IMR-90 (cell line): ENCODE measurements at regions not wholly inside any gene's neighbourhood (a gene's known extent, or its start where the extent isn't known, plus 50 kb on each side); places are given as distances from the start of the nearest gene placed in this dataset.

Source experiments
- ATAC-seq: fragments of 200-7000 bp; cut with Tn5 transposase; 2 replicates; pipeline ENCODE4 v1.9.1; 2020; ENCODE audit warnings: low read depth, mild to moderate bottlenecking, moderate library complexity
- BruUV-seq: library from RNA; stranded (reverse); fragments of 400-500 nt; replicated peaks from 2 replicates; lab custom pipeline; 2021; lab: Mats Ljungman, UMichigan
- CTCF ChIA-PET: fragments of 300-600 bp; formaldehyde crosslinking; extraction: SDS; loops from one replicate; lab custom pipeline; 2021; ENCODE audit warnings: antibody characterized with exemption; lab: Yijun Ruan, JAX
- POLR2A ChIA-PET: fragments of 300-600 bp; sonication (Branson Sonifier 250); formaldehyde crosslinking; loops from one replicate; lab custom pipeline; 2022; ENCODE audit warnings: antibody characterized with exemption; ENCODE audit not compliant: unreplicated experiment; lab: Charles Lee
- DNase-seq: peaks from one replicate; pipeline ENCODE4 v3.0.0; 2013
- H2AFZ ChIP-seq: replicated peaks from 2 replicates; pipeline ENCODE3; 2013; ENCODE audit warnings: low read length, mild to moderate bottlenecking; ENCODE audit not compliant: poor library complexity
- H2AK5ac ChIP-seq: 2 replicates; pipeline ENCODE4 v1.6.1; 2013; ENCODE audit warnings: low read depth, low read length, inconsistent platforms
- H2AK9ac ChIP-seq: replicated peaks from 2 replicates; pipeline ENCODE3; 2013; ENCODE audit warnings: mild to moderate bottlenecking, low read depth, low read length, moderate library complexity; ENCODE audit not compliant: poor library complexity
- H2BK120ac ChIP-seq: 2 replicates; pipeline ENCODE4 v1.6.1; 2013; ENCODE audit warnings: low read depth, low read length, inconsistent platforms
- H2BK15ac ChIP-seq: 3 replicates; pipeline ENCODE4 v1.6.1; 2013; ENCODE audit warnings: low read depth, low read length, inconsistent platforms
- H2BK20ac ChIP-seq: 2 replicates; pipeline ENCODE4 v1.6.1; 2013; ENCODE audit warnings: low read depth, mild to moderate bottlenecking, inconsistent platforms, low read length, moderate library complexity
- H2BK5ac ChIP-seq: 2 replicates; pipeline ENCODE4 v1.6.1; 2013; ENCODE audit warnings: mild to moderate bottlenecking, low read depth, low read length, inconsistent platforms; ENCODE audit not compliant: poor library complexity, severe bottlenecking
- H3K14ac ChIP-seq: replicated peaks from 2 replicates; pipeline ENCODE4 v1.6.1; 2013; ENCODE audit warnings: low read depth, low read length, inconsistent platforms
- H3K18ac ChIP-seq: 2 replicates; pipeline ENCODE4 v1.6.1; 2013; ENCODE audit warnings: low read depth, low read length, control low read depth
- H3K23ac ChIP-seq: 2 replicates; pipeline ENCODE4 v1.6.1; 2013; ENCODE audit warnings: low read depth, low read length, inconsistent platforms
- H3K27ac ChIP-seq: 2 replicates; pipeline ENCODE4 v1.5.1; 2013; ENCODE audit warnings: mild to moderate bottlenecking, control low read depth, low read length; ENCODE audit not compliant: insufficient read depth
- H3K27me3 ChIP-seq: 2 replicates; pipeline ENCODE4 v1.6.1; 2013; ENCODE audit warnings: low read length; ENCODE audit not compliant: control insufficient read depth, insufficient read depth
- H3K36me3 ChIP-seq: 2 replicates; pipeline ENCODE4 v1.6.1; 2013; ENCODE audit warnings: low read length, mixed read lengths; ENCODE audit not compliant: control insufficient read depth, insufficient read depth
- H3K4ac ChIP-seq: 2 replicates; pipeline ENCODE4 v1.6.1; 2013; ENCODE audit warnings: low read depth, low read length, inconsistent platforms
- H3K4me1 ChIP-seq: 2 replicates; pipeline ENCODE4 v1.6.1; 2013; ENCODE audit warnings: low read length, mixed read lengths; ENCODE audit not compliant: control insufficient read depth, insufficient read depth
- H3K4me2 ChIP-seq: 2 replicates; pipeline ENCODE4 v1.6.1; 2013; ENCODE audit warnings: low read depth, mild to moderate bottlenecking, control low read depth, low read length, moderate library complexity
- H3K4me3 ChIP-seq: 2 replicates; pipeline ENCODE4 v1.5.1; 2013; ENCODE audit warnings: low read depth, mild to moderate bottlenecking, control low read depth, low read length, moderate library complexity; ENCODE audit not compliant: insufficient read depth
- H3K56ac ChIP-seq: 2 replicates; pipeline ENCODE4 v1.6.1; 2013; ENCODE audit warnings: low read length, inconsistent platforms; ENCODE audit not compliant: insufficient read depth; ENCODE audit errors: extremely low read depth
- H3K79me1 ChIP-seq, 2 experiments: 2 replicates each; pipeline ENCODE4 v1.6.1; 2013; ENCODE audit warnings: low read length in 2 of 2, inconsistent platforms in 1 of 2, low read depth in 1 of 2
- H3K9ac ChIP-seq: 2 replicates; pipeline ENCODE4 v1.6.1; 2013; ENCODE audit warnings: low read depth, low read length, control low read depth
- H3K9me1 ChIP-seq: 2 replicates; pipeline ENCODE4 v1.6.1; 2013; ENCODE audit warnings: low read length, inconsistent platforms; ENCODE audit not compliant: insufficient read depth
- H3K9me3 ChIP-seq: 2 replicates; pipeline ENCODE4 v1.6.1; 2013; ENCODE audit warnings: low read length; ENCODE audit not compliant: control insufficient read depth, insufficient read depth
- H4K20me1 ChIP-seq: 2 replicates; pipeline ENCODE4 v1.6.1; 2013; ENCODE audit warnings: low read length, inconsistent platforms; ENCODE audit not compliant: insufficient read depth
- H4K5ac ChIP-seq: 2 replicates; pipeline ENCODE4 v1.6.1; 2013; ENCODE audit warnings: mild to moderate bottlenecking, low read depth, low read length, control low read depth
- H4K8ac ChIP-seq, 2 experiments: 2 replicates each; pipeline ENCODE4 v1.6.1; 2013; ENCODE audit warnings: low read depth in 2 of 2, low read length in 2 of 2, control low read depth in 1 of 2, inconsistent platforms in 1 of 2
- H4K91ac ChIP-seq: 2 replicates; pipeline ENCODE4 v1.6.1; 2013; ENCODE audit warnings: low read depth, low read length, inconsistent platforms; ENCODE audit not compliant: insufficient read depth
- CHD1 ChIP-seq: IDR thresholded peaks from 2 replicates; pipeline ENCODE4 v1.6.1; 2012; ENCODE audit warnings: low read depth, low read length, improper control_type of control experiment
- MAFK ChIP-seq: IDR thresholded peaks from 2 replicates; pipeline ENCODE4 v1.6.1; 2012; ENCODE audit warnings: low read depth, low read length, improper control_type of control experiment
- WGBS, 2 experiments: methylation state at CpG; one replicate each; pipeline versions ENCODE4 v1.1.5 to v1.1.7; 2013; ENCODE audit warnings: missing lambda C conversion rate in 2 of 2; ENCODE audit not compliant: insufficient read length in 1 of 2; ENCODE audit errors: extremely low coverage in 2 of 2; 5-methylcytosine and 5-hydroxymethylcytosine counted together
- dilution Hi-C: fragments of 300-500 bp; cut with HindIII; formaldehyde crosslinking; loops from one replicate; pipeline ENCODE4 v1.14.3; 2018; ENCODE audit warnings: low sequenced_read_pairs; ENCODE audit not compliant: unreplicated experiment
- in situ Hi-C: fragments of 300-500 bp; cut with MboI; formaldehyde crosslinking; loops from 3 replicates; pipeline ENCODE4 v1.14.3; 2019; ENCODE audit warnings: low sequenced_read_pairs, inconsistent platforms, mixed read lengths
- intact Hi-C: fragments of 100-400 bp; cut with micrococcal nuclease; formaldehyde crosslinking; loops from 2 replicates; pipeline ENCODE4 v1.10.0; 2022

- TF ChIP-seq CHD1, result no peak
Observed at GRCh38 chr20:18984238-18985200, 170.9 kb downstream of the SCP2D1 start (continued).

GRCh38 chr20:18985551-18985950, 172.0 kb downstream of the SCP2D1 start:
- Histone ChIP-seq H3K27ac (no peak overlapping the region), H2AFZ (no peak overlapping the region), H4K20me1 (no peaks in the 10 kb centered on the region), H3K23ac (no peak overlapping the region), H3K9ac (no peak overlapping the region), H2AK5ac (no peak overlapping the region), H2AK9ac (no peak overlapping the region), H4K8ac (no peak overlapping the region), H3K4ac (no peak overlapping the region), H3K79me1 (no peaks in the 10 kb centered on the region), H2BK5ac (no peak overlapping the region), H3K4me3 (no peak overlapping the region), H3K18ac (no peak overlapping the region), H4K5ac (no peak overlapping the region), H3K4me2 (no peak overlapping the region), H2BK120ac (no peak overlapping the region), H3K14ac (no peak overlapping the region), H4K91ac (no peak overlapping the region), H3K9me3 (peaks cover 36% of the 10 kb centered on the region), H3K27me3 (no peaks in the 10 kb centered on the region), H3K4me1 (no peaks in the 10 kb centered on the region), H3K36me3 (no peaks in the 10 kb centered on the region), H2BK15ac (no peak overlapping the region), H2BK20ac (no peak overlapping the region), H3K56ac (no peak overlapping the region), H3K9me1 (no peaks in the 10 kb centered on the region)
- in situ Hi-C loops, result no loop called here
- ChIA-PET CTCF (interaction anchor here (0.9 kb wide), 1 partner anchor 353 kb away, joined by 3 read pairs; no protein-coding TSS in a partner anchor), POLR2A (no interaction called here)
- 80% methylated on average over 1 of the region's 5 CpGs; no CpG with 5 or more reads in 1 of the 2 experiments for WGBS, 2 experiments
- ATAC-seq (no peak), DNase-seq (no peak)
- dilution Hi-C loops, result no loop called here
- no TSS peak for BruUV-seq
- TF ChIP-seq MAFK, result no peak
- intact Hi-C loops, result no loop called here
